ENCODE measurements at regions not wholly inside any gene's neighbourhood (a gene's known extent, or its start where the extent isn't known, plus 50 kb on each side); places are given as distances from the start of the nearest gene placed in this dataset.

GRCh38 chr11:122365610-122366360 lies 249.8 kb upstream of the BLID start:
- TF ChIP-seq FOXS1 (CRISPR knock-in tag; IDR thresholded peaks at IDR 0.05) (no peak), E2F6 (IDR thresholded peaks at IDR 0.05; ENCODE audit: borderline replicate concordance, low read depth) (no peak), CTCF (IDR thresholded peaks at IDR 0.05) (no peak), MYC (IDR thresholded peaks at IDR 0.05; ENCODE audit: borderline replicate concordance, low read length) (no peak), NR3C1 (IDR thresholded peaks at IDR 0.05) (no peak), PBX3 (IDR thresholded peaks at IDR 0.05) (no peak), CHD2 (IDR thresholded peaks at IDR 0.05; ENCODE audit: low read length, partially characterized antibody) (no peak), ZC3H11A (IDR thresholded peaks at IDR 0.05) (no peak), CHD4 (IDR thresholded peaks at IDR 0.05; ENCODE audit: borderline replicate concordance) (no peak), HOXA7 (CRISPR knock-in tag; IDR thresholded peaks at IDR 0.05) (no peak), CBX2 (IDR thresholded peaks at IDR 0.05; ENCODE audit: borderline replicate concordance, low read depth) (no peak), BHLHE40 (IDR thresholded peaks at IDR 0.05; ENCODE audit: low read depth, low read length) (no peak), RNF2 (IDR thresholded peaks at IDR 0.05; ENCODE audit: borderline replicate concordance, low read depth) (no peak), NFE2L2 (conservative IDR thresholded peaks at IDR 0.05; ENCODE audit: low read length) (no peak), MAFK (IDR thresholded peaks at IDR 0.05; ENCODE audit: partially characterized antibody) (no peak), MAX (IDR thresholded peaks at IDR 0.05) (no peak), HES2 (IDR thresholded peaks at IDR 0.05) (no peak), ZNF302 (CRISPR knock-in tag; IDR thresholded peaks at IDR 0.05) (no peak)
- H3K27ac ChIP-seq, result no peak overlapping the region
- ATAC-seq (no peak; a peak in 1 of 6 replicates), FAIRE-seq (no peak), DNase-seq (ENCODE audit: low read depth in 1 of 2, low spot score in 1 of 2) (no peak)
- CTCF ChIA-PET, result interaction anchor here (0.7 kb wide), 1 partner anchor 9 kb away, joined by 3 read pairs; no protein-coding TSS in a partner anchor
- H3K4me2 ChIP-seq, result peak overlapping the region; percentile 68
- POLR2A ChIA-PET, result no interaction called here
- 41% methylated on average over 11 of the region's 11 CpGs for WGBS (ENCODE audit: missing lambda C conversion rate)
- H3K9me3 ChIP-seq, result 0 out of 3 replicates have a peak, but pooled peaks cover 3% of the 10 kb centered on the region
- H3K4me1 ChIP-seq, result peaks cover 8% of the 10 kb centered on the region; the same call in 1 of the 3 replicates
- no peak overlapping the region for H3K4me3 ChIP-seq

GRCh38 chr11:122363296-122363695 lies 247.3 kb upstream of the BLID start:
- H3K4me3 ChIP-seq, result no peak overlapping the region

More at GRCh38 chr11:122363296-122363695, 247.3 kb upstream of the BLID start:
- ATAC-seq (peak in 1 of 2 experiments; percentile 38; a peak in 1 of 6 replicates), DNase-seq (ENCODE audit: low read depth in 1 of 2, low spot score in 1 of 2) (no peak), FAIRE-seq (no peak)
- Histone ChIP-seq H3K4me2 (no peak overlapping the region), H3K4me1 (peaks cover 7% of the 10 kb centered on the region; the same call in 1 of the 3 replicates), H3K27ac (no peak overlapping the region), H3K9me3 (0 out of 3 replicates have a peak, but pooled peaks cover 3% of the 10 kb centered on the region)
- 23% methylated on average over 5 of the region's 5 CpGs for WGBS (ENCODE audit: missing lambda C conversion rate)
- CTCF ChIA-PET, result interaction anchor here (0.6 to 0.7 kb wide), 2 partner anchors 285 to 1491 kb away, joined by 3 read pairs; no protein-coding TSS in a partner anchor
- TF ChIP-seq USF2 (IDR thresholded peaks at IDR 0.05) (no peak), MAFK (IDR thresholded peaks at IDR 0.05; ENCODE audit: partially characterized antibody) (no peak)
- POLR2A ChIA-PET, result no interaction called here

Measured in A549 (cell line).